RWPE2 (cell line): ENCODE measurements at regions not wholly inside any gene's neighbourhood (a gene's known extent, or its start where the extent isn't known, plus 50 kb on each side); places are given as distances from the start of the nearest gene placed in this dataset.
A peak's percentile ranks its signal among the peaks of the same experiment; 100 is the strongest.

Experiments used
- ATAC-seq: fragments of 200-7000 bp; cut with Tn5 transposase; 3 replicates; pipeline ENCODE4 v1.9.1; 2021; ENCODE audit warnings: low read depth
- DNase-seq: peaks from one replicate; pipeline ENCODE4 v3.0.0-alpha.2; 2020; ENCODE audit warnings: low spot score
- H3K27ac ChIP-seq: fragments of 450-650 bp; 2 replicates; pipeline ENCODE4 v1.5.1; 2017; ENCODE audit warnings: mild to moderate bottlenecking; ENCODE audit not compliant: poor library complexity, severe bottlenecking
- H3K27me3 ChIP-seq: fragments of 250-450 bp; sonication (Bioruptor Pico); 2 replicates; pipeline ENCODE4 v1.5.1; 2021; ENCODE audit warnings: mild to moderate bottlenecking, moderate library complexity; ENCODE audit not compliant: insufficient read depth, poor library complexity, severe bottlenecking
- H3K36me3 ChIP-seq: fragments of 250-450 bp; sonication (Bioruptor Pico); 2 replicates; pipeline ENCODE4 v1.5.1; 2020; ENCODE audit warnings: low read depth, mild to moderate bottlenecking, moderate library complexity
- H3K4me1 ChIP-seq: fragments of 250-450 bp; sonication (Bioruptor Pico); 2 replicates; pipeline ENCODE4 v1.5.1; 2021; ENCODE audit warnings: mild to moderate bottlenecking, moderate library complexity; ENCODE audit not compliant: insufficient read depth, poor library complexity, severe bottlenecking
- H3K4me3 ChIP-seq: fragments of 250-450 bp; sonication (Bioruptor Pico); 2 replicates; pipeline ENCODE4 v1.5.1; 2021; ENCODE audit warnings: mild to moderate bottlenecking, moderate library complexity; ENCODE audit not compliant: severe bottlenecking
- H3K9me3 ChIP-seq: fragments of 250-450 bp; sonication (Bioruptor Pico); 2 replicates; pipeline ENCODE4 v1.5.1; 2021; ENCODE audit warnings: mild to moderate bottlenecking, moderate library complexity; ENCODE audit not compliant: severe bottlenecking
- TF ChIP-seq, protein P1 (sequence below): fragments of 450-650 bp; IDR thresholded peaks from one replicate; pipeline ENCODE4 v1.5.1; 2017; ENCODE audit warnings: mild to moderate bottlenecking, moderate library complexity; ENCODE audit not compliant: poor library complexity, severe bottlenecking

- peaks cover 9% of the 10 kb centered on the region for H3K4me1 ChIP-seq
- no peaks in the 10 kb centered on the region for H3K36me3 ChIP-seq
- TF ChIP-seq, protein P1, sequence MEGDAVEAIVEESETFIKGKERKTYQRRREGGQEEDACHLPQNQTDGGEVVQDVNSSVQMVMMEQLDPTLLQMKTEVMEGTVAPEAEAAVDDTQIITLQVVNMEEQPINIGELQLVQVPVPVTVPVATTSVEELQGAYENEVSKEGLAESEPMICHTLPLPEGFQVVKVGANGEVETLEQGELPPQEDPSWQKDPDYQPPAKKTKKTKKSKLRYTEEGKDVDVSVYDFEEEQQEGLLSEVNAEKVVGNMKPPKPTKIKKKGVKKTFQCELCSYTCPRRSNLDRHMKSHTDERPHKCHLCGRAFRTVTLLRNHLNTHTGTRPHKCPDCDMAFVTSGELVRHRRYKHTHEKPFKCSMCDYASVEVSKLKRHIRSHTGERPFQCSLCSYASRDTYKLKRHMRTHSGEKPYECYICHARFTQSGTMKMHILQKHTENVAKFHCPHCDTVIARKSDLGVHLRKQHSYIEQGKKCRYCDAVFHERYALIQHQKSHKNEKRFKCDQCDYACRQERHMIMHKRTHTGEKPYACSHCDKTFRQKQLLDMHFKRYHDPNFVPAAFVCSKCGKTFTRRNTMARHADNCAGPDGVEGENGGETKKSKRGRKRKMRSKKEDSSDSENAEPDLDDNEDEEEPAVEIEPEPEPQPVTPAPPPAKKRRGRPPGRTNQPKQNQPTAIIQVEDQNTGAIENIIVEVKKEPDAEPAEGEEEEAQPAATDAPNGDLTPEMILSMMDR = no peak
- no peaks in the 10 kb centered on the region for H3K27me3 ChIP-seq
- ATAC-seq = no peak
- no peak overlapping the region for H3K4me3 ChIP-seq
- DNase-seq = no peak
- no peak overlapping the region for H3K27ac ChIP-seq
- H3K9me3 ChIP-seq = peaks cover 2% of the 10 kb centered on the region
Observed at GRCh38 chr4:175930471-175930870, 118.4 kb upstream of the GPM6A start.

DNA sequence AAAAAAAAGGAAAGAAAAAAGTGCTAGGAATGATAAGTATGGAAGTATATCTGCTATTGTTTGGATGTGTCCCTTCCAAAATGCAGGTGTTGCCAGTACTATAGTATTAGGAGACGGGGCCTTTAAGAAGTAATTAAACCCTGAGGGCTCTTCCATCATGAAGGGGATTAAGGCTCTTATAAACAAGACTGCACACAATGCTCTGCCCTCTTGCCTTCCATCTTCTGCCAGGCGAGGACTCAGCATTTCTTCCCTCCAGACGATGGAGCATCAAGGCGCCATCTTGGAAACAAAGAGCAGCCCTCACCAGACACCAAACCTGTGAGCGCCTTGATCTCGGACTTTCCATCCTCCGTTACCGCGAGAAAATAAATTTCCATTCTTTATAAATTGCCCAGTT lies 120.1 kb upstream of the GPM6A start:
- TF ChIP-seq, protein P1 = no peak
- Histone ChIP-seq H3K27ac (no peak overlapping the region), H3K36me3 (no peaks in the 10 kb centered on the region), H3K4me3 (no peak overlapping the region), H3K27me3 (no peaks in the 10 kb centered on the region), H3K4me1 (peaks cover 10% of the 10 kb centered on the region), H3K9me3 (peaks cover 2% of the 10 kb centered on the region)
- ATAC-seq = no peak
- DNase-seq = no peak

GRCh38 chr4:175934506-175934905 lies 122.4 kb upstream of the GPM6A start:
- TF ChIP-seq, protein P1 = no peak
- Histone ChIP-seq H3K9me3 (peaks cover 2% of the 10 kb centered on the region), H3K27me3 (no peaks in the 10 kb centered on the region), H3K27ac (no peak overlapping the region), H3K4me1 (peaks cover 10% of the 10 kb centered on the region), H3K36me3 (no peaks in the 10 kb centered on the region), H3K4me3 (no peak overlapping the region)
- ATAC-seq = no peak
- DNase-seq = no peak

DNA sequence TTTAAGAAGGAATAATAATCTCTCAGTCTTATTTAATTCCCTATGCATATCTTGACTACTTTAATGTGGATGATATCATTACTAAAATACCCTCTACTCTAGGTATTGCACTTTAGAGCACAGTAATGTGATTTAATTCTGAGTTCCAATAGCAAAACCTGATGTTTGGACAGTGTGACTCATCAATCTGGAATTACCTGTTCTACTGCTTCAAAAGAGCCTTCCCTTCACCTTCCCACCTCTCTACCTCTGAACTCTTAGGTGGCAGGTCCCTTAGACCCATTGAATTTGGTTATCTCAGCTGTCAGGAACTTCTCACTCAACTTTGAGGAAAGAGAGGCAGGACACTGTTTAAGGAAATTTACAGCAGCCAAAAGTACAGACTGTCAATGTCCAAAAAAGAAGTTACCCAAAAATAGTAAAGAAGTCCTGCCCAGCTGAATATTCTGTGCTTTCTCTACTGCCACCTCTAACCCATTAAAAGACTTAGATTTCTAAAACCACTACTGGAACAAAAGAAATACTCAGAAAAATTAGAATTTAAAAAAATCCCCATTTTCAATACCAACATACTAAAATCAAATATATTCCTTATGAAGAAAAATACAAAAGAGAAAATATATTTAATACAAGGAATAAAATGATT lies 123.1 kb upstream of the GPM6A start:
- no peak overlapping the region for H3K27ac ChIP-seq
- DNase-seq = no peak
- ATAC-seq = peak; percentile 91

More for the DNA sequence above, 123.1 kb upstream of the GPM6A start:
- Histone ChIP-seq H3K9me3 (no peaks in the 10 kb centered on the region), H3K36me3 (no peaks in the 10 kb centered on the region), H3K4me3 (no peak overlapping the region), H3K4me1 (peaks cover 10% of the 10 kb centered on the region), H3K27me3 (no peaks in the 10 kb centered on the region)
- TF ChIP-seq, protein P1 = no peak
